ENCODE measurements at regions not wholly inside any gene's neighbourhood (a gene's known extent, or its start where the extent isn't known, plus 50 kb on each side); places are given as distances from the start of the nearest gene placed in this dataset.

GRCh38 chr1:71203241-71203640 is 122.4 kb upstream of the ZRANB2 start:
- no peak for TF ChIP-seq EZH2 (IDR thresholded peaks at IDR 0.05; ENCODE audit: borderline replicate concordance, low read length)
- no peak for TF ChIP-seq CTCF (conservative IDR thresholded peaks at IDR 0.05 in 1 of 2, IDR thresholded peaks at IDR 0.05 in 1 of 2; ENCODE audit: extremely low read depth in 1 of 2, insufficient read depth in 1 of 2, low read depth in 1 of 2, low read length in 2 of 2)

All from mammary epithelial cell (primary cell).